SJCRH30 (cell line): ENCODE measurements at regions not wholly inside any gene's neighbourhood (a gene's known extent, or its start where the extent isn't known, plus 50 kb on each side); places are given as distances from the start of the nearest gene placed in this dataset.
"Not testable (repeated sequence)": the region's sequence is repeated elsewhere in the genome, so short reads cannot be mapped to it uniquely, and the experiment has no call there.

Source experiments
- DNase-seq, 2 experiments: peaks; one replicate each; pipeline ENCODE4 v3.0.0-alpha.2; 2015 to 2020
- H3K27ac ChIP-seq: fragments of 250-450 bp; sonication (Bioruptor Pico); 2 replicates; pipeline ENCODE4 v1.5.1; 2020; ENCODE audit warnings: mild to moderate bottlenecking, moderate library complexity
- H3K27me3 ChIP-seq: fragments of 250-450 bp; sonication (Bioruptor Pico); 2 replicates; pipeline ENCODE4 v1.5.1; 2020; ENCODE audit warnings: mild to moderate bottlenecking, moderate library complexity
- H3K36me3 ChIP-seq: fragments of 250-450 bp; sonication (Bioruptor Pico); 2 replicates; pipeline ENCODE4 v1.5.1; 2020; ENCODE audit warnings: mild to moderate bottlenecking, moderate library complexity
- H3K4me1 ChIP-seq: fragments of 250-450 bp; sonication (Bioruptor Pico); 2 replicates; pipeline ENCODE4 v1.5.1; 2020; ENCODE audit warnings: mild to moderate bottlenecking, moderate library complexity
- H3K4me3 ChIP-seq: fragments of 250-450 bp; sonication (Bioruptor Pico); 2 replicates; pipeline ENCODE4 v1.5.1; 2020; ENCODE audit warnings: mild to moderate bottlenecking, moderate library complexity
- H3K9me3 ChIP-seq: fragments of 250-450 bp; sonication (Bioruptor Pico); replicated peaks from 2 replicates; pipeline ENCODE4 v1.5.1; 2020; ENCODE audit warnings: mild to moderate bottlenecking, moderate library complexity

- H3K4me1 ChIP-seq, H3K36me3 ChIP-seq, H3K4me3 ChIP-seq, H3K9me3 ChIP-seq, DNase-seq, H3K27ac ChIP-seq, H3K27me3 ChIP-seq: not testable (repeated sequence)
These were observed 100.6 kb downstream of the TMEM168 start for GRCh38 chr7:112689466-112690177.

GRCh38 chr7:112692333-112692732, 97.9 kb downstream of the TMEM168 start:
- Histone ChIP-seq H3K4me3 (no peak overlapping the region), H3K27me3 (no peaks in the 10 kb centered on the region), H3K4me1 (no peaks in the 10 kb centered on the region; the same call in 1 of the 2 replicates), H3K36me3 (no peaks in the 10 kb centered on the region), H3K27ac (no peak overlapping the region), H3K9me3 (no peaks in the 10 kb centered on the region; the same call in 1 of the 2 replicates)
- no peak for DNase-seq

GRCh38 chr7:112697211-112697610, 93.0 kb downstream of the TMEM168 start:
- not testable (repeated sequence) for H3K27ac ChIP-seq, H3K9me3 ChIP-seq, DNase-seq, H3K4me1 ChIP-seq, H3K27me3 ChIP-seq, H3K4me3 ChIP-seq, H3K36me3 ChIP-seq

- no peak for DNase-seq
- no peaks in the 10 kb centered on the region for H3K9me3 ChIP-seq
- H3K27ac ChIP-seq: no peak overlapping the region
- H3K4me3 ChIP-seq: no peak overlapping the region
- H3K36me3 ChIP-seq: no peaks in the 10 kb centered on the region
- no peaks in the 10 kb centered on the region for H3K27me3 ChIP-seq
- no peaks in the 10 kb centered on the region for H3K4me1 ChIP-seq
These were observed 90.3 kb downstream of the TMEM168 start for GRCh38 chr7:112699725-112700513.

GRCh38 chr7:112701456-112701855, 88.7 kb downstream of the TMEM168 start:
- no peaks in the 10 kb centered on the region for H3K36me3 ChIP-seq
- no peaks in the 10 kb centered on the region for H3K9me3 ChIP-seq
- H3K4me1 ChIP-seq: no peaks in the 10 kb centered on the region
- DNase-seq: no peak
- no peaks in the 10 kb centered on the region for H3K27me3 ChIP-seq
- H3K27ac ChIP-seq: no peak overlapping the region
- H3K4me3 ChIP-seq: no peak overlapping the region

GRCh38 chr7:112707655-112708054, 82.5 kb downstream of the TMEM168 start:
- no peaks in the 10 kb centered on the region for H3K27me3 ChIP-seq
- peak overlapping the region; percentile 7; the same call in 1 of the 2 replicates for H3K27ac ChIP-seq
- peak; percentile 22 to 73 for DNase-seq

GRCh38 chr7:112708236-112708635, 82.0 kb downstream of the TMEM168 start:
- peak in 1 of 2 experiments; percentile 35 for DNase-seq
- no peak overlapping the region for H3K4me3 ChIP-seq
- no peaks in the 10 kb centered on the region for H3K36me3 ChIP-seq
- peak overlapping the region; percentile 7; the same call in 1 of the 2 replicates for H3K27ac ChIP-seq
- H3K9me3 ChIP-seq: no peaks in the 10 kb centered on the region
- H3K27me3 ChIP-seq: no peaks in the 10 kb centered on the region
- peaks cover 7% of the 10 kb centered on the region; the same call in 1 of the 2 replicates for H3K4me1 ChIP-seq

More at GRCh38 chr7:112707655-112708054, 82.5 kb downstream of the TMEM168 start:
- no peaks in the 10 kb centered on the region for H3K36me3 ChIP-seq
- H3K9me3 ChIP-seq: no peaks in the 10 kb centered on the region
- H3K4me3 ChIP-seq: no peak overlapping the region
- H3K4me1 ChIP-seq: peaks cover 7% of the 10 kb centered on the region; the same call in 1 of the 2 replicates
